ENCODE measurements at regions not wholly inside any gene's neighbourhood (a gene's known extent, or its start where the extent isn't known, plus 50 kb on each side); places are given as distances from the start of the nearest gene placed in this dataset.
"Not testable (repeated sequence)": the region's sequence is repeated elsewhere in the genome, so short reads cannot be mapped to it uniquely, and the experiment has no call there.

DNA sequence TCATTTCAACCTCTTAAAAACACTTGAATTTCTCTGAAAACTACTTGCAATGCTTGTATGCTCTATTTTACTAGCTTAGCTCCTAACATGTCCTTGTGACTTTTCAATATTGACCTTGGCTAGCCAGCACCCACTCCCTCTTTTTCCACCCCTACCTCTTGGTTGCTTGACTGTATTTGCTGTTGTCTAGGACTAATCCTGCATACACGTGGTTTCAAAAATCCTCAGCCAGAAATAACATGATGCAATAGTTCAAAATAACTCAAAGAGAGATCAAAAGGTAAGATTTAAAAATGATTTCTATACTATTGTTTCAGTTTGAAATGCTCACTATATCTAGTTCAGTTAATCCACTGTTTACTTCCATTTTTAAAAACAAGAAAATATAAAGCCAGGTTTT is 102.3 kb upstream of the TBX18 start:
- peak overlapping the region; percentile 57 to 78 for H3K27ac ChIP-seq (ENCODE audit: low read depth in 1 of 2, low read length in 2 of 2)
- H3K4me1 ChIP-seq (ENCODE audit: control insufficient read depth in 4 of 4, insufficient read depth in 4 of 4, low read length in 3 of 4), result peaks cover 3 to 28% (median 14%) of the 10 kb centered on the region in 4 donors
- peak overlapping the region in 1 of 2 donors; percentile 5 for H3K9ac ChIP-seq (ENCODE audit: low read depth in 1 of 2, low read length in 2 of 2)
- WGBS, result 18% methylated on average over 1 of the region's 1 CpG
- TF ChIP-seq FOXA1 (IDR thresholded peaks at IDR 0.05) (peak; percentile 93), RXRA (IDR thresholded peaks at IDR 0.05) (peak; percentile 37 to 78), HNF4G (IDR thresholded peaks at IDR 0.05) (no peak), JUND (IDR thresholded peaks at IDR 0.05) (peak in 1 of 2 donors; percentile 75), NR2F2 (IDR thresholded peaks at IDR 0.05) (no peak), SP1 (IDR thresholded peaks at IDR 0.05) (peak; percentile 69), FOXA2 (IDR thresholded peaks at IDR 0.05) (peak; percentile 94), HNF4A (conservative IDR thresholded peaks at IDR 0.05) (peak; percentile 52 to 77), YY1 (IDR thresholded peaks at IDR 0.05) (peak; percentile 42), RAD21 (IDR thresholded peaks at IDR 0.05) (peak; percentile 52 to 54), EGR1 (IDR thresholded peaks at IDR 0.05; ENCODE audit: low read depth in 2 of 2) (peak in 1 of 2 donors; percentile 53), TAF1 (conservative IDR thresholded peaks at IDR 0.05) (no peak)
- TF ChIP-seq, protein P1, sequence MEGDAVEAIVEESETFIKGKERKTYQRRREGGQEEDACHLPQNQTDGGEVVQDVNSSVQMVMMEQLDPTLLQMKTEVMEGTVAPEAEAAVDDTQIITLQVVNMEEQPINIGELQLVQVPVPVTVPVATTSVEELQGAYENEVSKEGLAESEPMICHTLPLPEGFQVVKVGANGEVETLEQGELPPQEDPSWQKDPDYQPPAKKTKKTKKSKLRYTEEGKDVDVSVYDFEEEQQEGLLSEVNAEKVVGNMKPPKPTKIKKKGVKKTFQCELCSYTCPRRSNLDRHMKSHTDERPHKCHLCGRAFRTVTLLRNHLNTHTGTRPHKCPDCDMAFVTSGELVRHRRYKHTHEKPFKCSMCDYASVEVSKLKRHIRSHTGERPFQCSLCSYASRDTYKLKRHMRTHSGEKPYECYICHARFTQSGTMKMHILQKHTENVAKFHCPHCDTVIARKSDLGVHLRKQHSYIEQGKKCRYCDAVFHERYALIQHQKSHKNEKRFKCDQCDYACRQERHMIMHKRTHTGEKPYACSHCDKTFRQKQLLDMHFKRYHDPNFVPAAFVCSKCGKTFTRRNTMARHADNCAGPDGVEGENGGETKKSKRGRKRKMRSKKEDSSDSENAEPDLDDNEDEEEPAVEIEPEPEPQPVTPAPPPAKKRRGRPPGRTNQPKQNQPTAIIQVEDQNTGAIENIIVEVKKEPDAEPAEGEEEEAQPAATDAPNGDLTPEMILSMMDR (IDR thresholded peaks at IDR 0.05; ENCODE audit: low read depth, low read length, missing input control), result no peak
- TF ChIP-seq, protein P2, sequence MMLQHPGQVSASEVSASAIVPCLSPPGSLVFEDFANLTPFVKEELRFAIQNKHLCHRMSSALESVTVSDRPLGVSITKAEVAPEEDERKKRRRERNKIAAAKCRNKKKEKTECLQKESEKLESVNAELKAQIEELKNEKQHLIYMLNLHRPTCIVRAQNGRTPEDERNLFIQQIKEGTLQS (IDR thresholded peaks at IDR 0.05), result peak; percentile 74
- TF ChIP-seq, protein P3, sequence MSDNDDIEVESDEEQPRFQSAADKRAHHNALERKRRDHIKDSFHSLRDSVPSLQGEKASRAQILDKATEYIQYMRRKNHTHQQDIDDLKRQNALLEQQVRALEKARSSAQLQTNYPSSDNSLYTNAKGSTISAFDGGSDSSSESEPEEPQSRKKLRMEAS (IDR thresholded peaks at IDR 0.05), result peak; percentile 74
- TF ChIP-seq, protein P4, sequence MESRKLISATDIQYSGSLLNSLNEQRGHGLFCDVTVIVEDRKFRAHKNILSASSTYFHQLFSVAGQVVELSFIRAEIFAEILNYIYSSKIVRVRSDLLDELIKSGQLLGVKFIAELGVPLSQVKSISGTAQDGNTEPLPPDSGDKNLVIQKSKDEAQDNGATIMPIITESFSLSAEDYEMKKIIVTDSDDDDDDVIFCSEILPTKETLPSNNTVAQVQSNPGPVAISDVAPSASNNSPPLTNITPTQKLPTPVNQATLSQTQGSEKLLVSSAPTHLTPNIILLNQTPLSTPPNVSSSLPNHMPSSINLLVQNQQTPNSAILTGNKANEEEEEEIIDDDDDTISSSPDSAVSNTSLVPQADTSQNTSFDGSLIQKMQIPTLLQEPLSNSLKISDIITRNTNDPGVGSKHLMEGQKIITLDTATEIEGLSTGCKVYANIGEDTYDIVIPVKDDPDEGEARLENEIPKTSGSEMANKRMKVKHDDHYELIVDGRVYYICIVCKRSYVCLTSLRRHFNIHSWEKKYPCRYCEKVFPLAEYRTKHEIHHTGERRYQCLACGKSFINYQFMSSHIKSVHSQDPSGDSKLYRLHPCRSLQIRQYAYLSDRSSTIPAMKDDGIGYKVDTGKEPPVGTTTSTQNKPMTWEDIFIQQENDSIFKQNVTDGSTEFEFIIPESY (IDR thresholded peaks at IDR 0.05), result peak; percentile 69
- TF ChIP-seq, protein P5, sequence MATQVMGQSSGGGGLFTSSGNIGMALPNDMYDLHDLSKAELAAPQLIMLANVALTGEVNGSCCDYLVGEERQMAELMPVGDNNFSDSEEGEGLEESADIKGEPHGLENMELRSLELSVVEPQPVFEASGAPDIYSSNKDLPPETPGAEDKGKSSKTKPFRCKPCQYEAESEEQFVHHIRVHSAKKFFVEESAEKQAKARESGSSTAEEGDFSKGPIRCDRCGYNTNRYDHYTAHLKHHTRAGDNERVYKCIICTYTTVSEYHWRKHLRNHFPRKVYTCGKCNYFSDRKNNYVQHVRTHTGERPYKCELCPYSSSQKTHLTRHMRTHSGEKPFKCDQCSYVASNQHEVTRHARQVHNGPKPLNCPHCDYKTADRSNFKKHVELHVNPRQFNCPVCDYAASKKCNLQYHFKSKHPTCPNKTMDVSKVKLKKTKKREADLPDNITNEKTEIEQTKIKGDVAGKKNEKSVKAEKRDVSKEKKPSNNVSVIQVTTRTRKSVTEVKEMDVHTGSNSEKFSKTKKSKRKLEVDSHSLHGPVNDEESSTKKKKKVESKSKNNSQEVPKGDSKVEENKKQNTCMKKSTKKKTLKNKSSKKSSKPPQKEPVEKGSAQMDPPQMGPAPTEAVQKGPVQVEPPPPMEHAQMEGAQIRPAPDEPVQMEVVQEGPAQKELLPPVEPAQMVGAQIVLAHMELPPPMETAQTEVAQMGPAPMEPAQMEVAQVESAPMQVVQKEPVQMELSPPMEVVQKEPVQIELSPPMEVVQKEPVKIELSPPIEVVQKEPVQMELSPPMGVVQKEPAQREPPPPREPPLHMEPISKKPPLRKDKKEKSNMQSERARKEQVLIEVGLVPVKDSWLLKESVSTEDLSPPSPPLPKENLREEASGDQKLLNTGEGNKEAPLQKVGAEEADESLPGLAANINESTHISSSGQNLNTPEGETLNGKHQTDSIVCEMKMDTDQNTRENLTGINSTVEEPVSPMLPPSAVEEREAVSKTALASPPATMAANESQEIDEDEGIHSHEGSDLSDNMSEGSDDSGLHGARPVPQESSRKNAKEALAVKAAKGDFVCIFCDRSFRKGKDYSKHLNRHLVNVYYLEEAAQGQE (IDR thresholded peaks at IDR 0.05), result peak; percentile 32
- DNase-seq (ENCODE audit: low spot score), result no peak
- H3K27me3 ChIP-seq (ENCODE audit: control insufficient read depth in 4 of 4, insufficient read depth in 4 of 4, low read length in 3 of 4), result no peaks in the 10 kb centered on the region
- no peaks in the 10 kb centered on the region for H3K36me3 ChIP-seq (ENCODE audit: control insufficient read depth in 4 of 4, insufficient read depth in 3 of 4, low read depth in 1 of 4, low read length in 3 of 4)
- no peak overlapping the region for H3K4me3 ChIP-seq (ENCODE audit: low read depth in 1 of 3, low read length in 3 of 3)
- no peaks in the 10 kb centered on the region for H3K9me3 ChIP-seq (ENCODE audit: control insufficient read depth in 4 of 4, low read length in 3 of 4)

DNA sequence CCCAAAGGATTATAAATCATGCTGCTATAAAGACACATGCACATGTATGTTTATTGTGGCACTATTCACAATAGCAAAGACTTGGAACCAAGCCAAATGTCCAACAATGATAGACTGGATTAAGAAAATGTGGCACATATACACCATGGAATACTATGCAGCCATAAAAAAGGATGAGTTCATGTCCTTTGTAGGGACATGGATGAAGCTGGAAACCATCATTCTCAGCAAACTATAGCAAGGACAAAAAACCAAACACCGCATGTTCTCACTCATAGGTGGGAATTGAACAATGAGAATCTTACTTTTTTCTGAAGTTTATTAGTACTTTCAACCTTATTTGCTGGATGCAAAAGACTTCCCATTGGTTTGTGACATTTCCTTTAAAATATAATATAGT is 101.0 kb upstream of the TBX18 start:
- H3K36me3 ChIP-seq (ENCODE audit: control insufficient read depth in 4 of 4, insufficient read depth in 3 of 4, low read depth in 1 of 4, low read length in 3 of 4); DNase-seq (ENCODE audit: low spot score); H3K27ac ChIP-seq (ENCODE audit: low read depth in 1 of 2, low read length in 2 of 2); H3K9me3 ChIP-seq (ENCODE audit: control insufficient read depth in 4 of 4, low read length in 3 of 4); H3K4me3 ChIP-seq (ENCODE audit: low read depth in 1 of 3, low read length in 3 of 3); H3K9ac ChIP-seq (ENCODE audit: low read depth in 1 of 2, low read length in 2 of 2); H3K27me3 ChIP-seq (ENCODE audit: control insufficient read depth in 4 of 4, insufficient read depth in 4 of 4, low read length in 3 of 4): not testable (repeated sequence)
- 95% methylated on average over 1 of the region's 1 CpG for WGBS
- peaks cover 3 to 31% (median 14%) of the 10 kb centered on the region in 4 donors for H3K4me1 ChIP-seq (ENCODE audit: control insufficient read depth in 4 of 4, insufficient read depth in 4 of 4, low read length in 3 of 4)
